GM19455 (cell line): ENCODE measurements at regions not wholly inside any gene's neighbourhood (a gene's known extent, or its start where the extent isn't known, plus 50 kb on each side); places are given as distances from the start of the nearest gene placed in this dataset.

ENCODE experiments used
- ATAC-seq: cut with Tn5 transposase; IDR thresholded peaks from one replicate; pipeline ENCODE4 v1.9.1; 2021; ENCODE audit not compliant: unreplicated experiment

GRCh38 chr6:63371104-63371715, 51.4 kb upstream of the LGSN start:
- ATAC-seq, result no peak

DNA sequence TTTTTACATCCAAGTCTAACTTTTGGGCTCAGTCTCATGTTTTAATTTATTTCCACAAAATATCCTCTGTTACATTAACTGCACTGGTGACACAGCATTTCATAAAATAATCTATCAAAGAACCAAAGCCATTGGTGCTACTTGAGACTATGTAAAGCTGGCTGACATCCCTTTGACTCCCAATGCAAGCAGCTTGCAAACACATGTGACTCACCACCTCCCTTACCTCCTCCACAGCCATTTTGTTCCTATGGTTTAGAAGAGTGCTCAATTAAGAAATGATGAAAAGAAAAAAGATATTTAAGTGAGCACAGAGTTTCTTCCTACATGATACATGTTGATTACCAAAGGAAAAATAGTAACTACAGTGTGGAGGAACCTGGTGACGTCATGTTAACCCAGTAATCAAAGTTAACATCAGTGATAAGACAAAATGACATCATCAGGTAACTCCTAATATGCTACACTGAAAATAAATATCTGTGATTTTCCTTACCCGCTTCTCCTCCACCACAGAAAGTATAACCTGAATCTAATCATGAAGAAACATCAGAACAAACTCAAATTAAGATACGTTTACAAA, 53.3 kb upstream of the LGSN start:
- no peak for ATAC-seq

GRCh38 chr6:63389191-63389844, 69.5 kb upstream of the LGSN start:
- ATAC-seq, result peak; percentile 56

DNA sequence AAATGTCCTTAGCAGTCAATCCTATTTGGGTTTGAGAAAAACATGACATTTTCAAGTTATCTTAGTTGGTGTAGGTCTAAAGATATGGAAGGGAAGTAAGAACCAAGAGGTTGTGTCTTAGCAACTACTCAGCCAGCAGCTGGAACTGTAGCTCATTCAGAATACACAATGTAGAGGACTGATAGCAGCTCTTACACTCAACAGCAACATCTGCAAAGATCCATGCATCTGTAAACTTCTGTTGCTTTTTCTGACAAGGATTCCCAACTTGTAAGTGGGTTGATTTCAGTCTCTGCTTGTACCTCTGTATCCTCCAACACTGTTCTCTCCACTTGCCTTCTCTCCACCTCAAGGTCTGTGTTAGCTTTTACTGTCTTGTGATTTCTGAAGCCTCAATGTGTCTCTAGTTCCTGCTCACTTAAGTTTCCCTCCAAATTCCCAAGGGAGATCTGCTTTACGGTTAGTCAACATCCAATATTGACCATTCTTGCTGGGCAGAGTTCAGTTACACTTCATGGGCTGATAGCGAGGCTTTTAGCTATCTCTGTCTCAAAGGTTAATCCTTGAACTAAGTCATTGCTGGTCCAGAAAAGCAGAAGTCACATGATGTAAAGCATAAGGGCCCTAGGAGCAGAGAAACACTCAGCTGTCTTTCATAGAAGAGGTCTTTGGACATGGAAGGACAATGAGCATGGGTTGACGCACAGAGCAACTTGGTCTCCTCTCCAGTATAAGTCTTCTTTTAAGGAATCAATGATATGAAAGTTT, 71.6 kb upstream of the LGSN start:
- no peak for ATAC-seq

GRCh38 chr6:63392092-63392724, 72.4 kb upstream of the LGSN start:
- ATAC-seq, result no peak

GRCh38 chr6:63394656-63395308, 75.0 kb upstream of the LGSN start:
- no peak for ATAC-seq

DNA sequence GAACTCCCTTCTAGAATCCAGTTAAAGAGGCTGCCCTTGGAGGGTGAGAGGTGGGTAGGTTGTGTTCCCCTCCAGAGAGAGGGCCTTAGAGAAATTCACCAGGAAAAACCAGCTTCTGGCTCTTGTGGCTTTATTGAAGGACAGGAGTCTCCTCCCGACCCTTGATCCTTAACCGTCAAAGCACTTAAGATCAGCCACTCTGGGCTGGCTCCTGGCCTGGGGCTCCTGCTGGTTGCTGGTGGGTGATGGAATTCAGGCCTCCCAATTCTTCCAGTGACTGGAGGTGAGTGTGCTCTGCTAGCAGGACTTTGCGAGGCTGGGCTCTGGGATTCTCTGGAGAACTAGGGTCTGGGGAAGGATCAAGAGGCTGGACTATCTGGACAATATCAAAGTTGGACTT, 75.6 kb upstream of the LGSN start:
- no peak for ATAC-seq

GRCh38 chr6:63403725-63404124, 83.9 kb upstream of the LGSN start:
- ATAC-seq, result no peak

GRCh38 chr6:63410435-63411426, 90.9 kb upstream of the LGSN start:
- ATAC-seq, result no peak

DNA sequence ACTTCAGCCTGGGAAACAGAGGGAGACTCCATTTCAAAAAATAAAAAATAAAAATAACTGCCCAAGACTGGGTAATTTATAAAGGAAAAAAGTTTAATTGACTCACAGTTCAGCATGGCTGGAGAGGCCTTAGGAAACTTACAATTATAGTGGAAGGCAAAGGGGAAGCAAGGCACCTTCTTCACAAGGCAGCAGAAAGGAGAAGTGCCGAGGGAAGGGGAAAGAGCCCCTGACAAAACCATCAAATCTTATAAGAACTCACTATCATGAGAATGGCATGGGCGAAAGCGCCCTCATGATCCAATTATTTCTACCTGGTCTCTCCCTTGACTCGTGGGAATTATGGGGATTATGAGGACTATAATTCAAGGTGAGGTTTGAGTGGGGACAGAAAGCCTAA, 95.5 kb upstream of the LGSN start:
- ATAC-seq, result no peak

DNA sequence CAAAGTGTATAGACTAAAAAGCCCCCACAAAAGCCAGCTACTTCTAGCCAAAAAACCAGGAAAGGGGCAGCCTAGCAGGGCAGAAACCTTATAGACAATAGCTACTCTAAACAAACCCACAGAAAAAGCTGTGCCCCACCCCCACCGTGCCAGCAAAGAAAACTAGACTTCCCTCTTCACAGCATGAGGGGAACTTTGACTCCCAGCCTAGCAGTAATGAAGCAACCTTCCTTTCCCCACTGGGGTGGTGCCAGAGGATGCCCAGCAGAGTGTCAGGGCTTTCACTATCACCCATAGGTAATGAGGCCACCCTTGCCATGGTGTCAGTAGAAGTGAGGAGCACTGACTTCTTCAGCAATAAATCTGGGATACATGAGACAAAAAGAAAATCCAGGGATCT, 99.0 kb upstream of the LGSN start:
- no peak for ATAC-seq

GRCh38 chr6:63424636-63425035, 104.9 kb upstream of the LGSN start:
- ATAC-seq, result no peak

DNA sequence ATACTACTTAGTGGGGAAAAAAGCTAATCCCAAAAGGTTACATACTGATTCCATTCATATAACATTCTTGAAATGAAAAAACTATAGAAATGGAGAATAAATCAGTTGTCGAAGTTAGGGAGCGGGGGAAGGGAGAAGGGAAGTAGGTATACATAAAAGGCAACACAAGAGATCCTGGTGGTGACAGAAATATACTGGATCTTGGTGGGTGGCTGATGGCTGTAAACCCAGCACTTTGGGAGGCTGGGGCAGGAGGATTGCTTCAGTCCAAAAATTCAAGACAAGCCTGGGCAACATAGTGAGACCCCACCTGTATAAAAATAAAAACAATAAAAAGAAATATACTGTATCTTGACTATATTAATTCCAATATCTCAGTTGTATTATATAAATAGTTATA, 105.7 kb upstream of the LGSN start:
- ATAC-seq, result no peak

DNA sequence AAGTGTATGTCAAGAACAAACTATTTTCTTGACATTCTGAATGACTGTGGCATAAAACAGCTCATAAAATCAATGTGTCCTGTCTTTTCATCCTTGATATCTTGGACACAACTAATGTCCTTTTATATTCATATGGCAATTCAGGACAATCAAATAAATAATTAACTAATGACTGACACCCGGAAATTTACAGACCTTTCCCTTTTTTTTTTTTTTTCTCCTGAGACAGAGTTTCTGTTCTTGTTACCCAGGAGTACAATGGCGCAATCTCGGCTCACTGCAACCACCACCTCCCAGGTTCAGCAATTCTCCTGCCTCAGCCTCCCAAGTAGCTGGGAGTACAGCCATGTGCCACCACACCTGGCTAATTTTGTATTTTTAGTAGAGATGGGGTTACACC, 107.1 kb upstream of the LGSN start:
- ATAC-seq, result no peak

DNA sequence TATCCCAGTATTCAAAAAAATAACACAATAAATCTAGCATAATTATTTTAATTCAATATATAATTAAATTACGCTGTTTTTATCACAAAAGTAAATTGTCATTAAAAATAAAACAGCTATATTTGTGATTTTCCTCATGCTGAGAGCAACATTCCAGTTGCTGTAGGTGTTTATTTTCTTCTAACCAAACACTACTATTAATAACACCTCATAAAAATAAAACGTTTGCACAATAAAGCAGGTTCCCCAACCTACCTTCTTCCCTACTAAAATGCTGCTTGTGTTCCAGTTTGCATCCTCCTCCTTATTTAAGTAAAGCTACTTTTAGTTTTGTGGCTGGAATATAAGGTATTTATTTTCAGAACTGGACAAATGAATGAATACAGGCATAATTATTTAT, 108.2 kb upstream of the LGSN start:
- no peak for ATAC-seq

- no peak for ATAC-seq
Observed at GRCh38 chr6:63430985-63431519, 111.3 kb upstream of the LGSN start.

DNA sequence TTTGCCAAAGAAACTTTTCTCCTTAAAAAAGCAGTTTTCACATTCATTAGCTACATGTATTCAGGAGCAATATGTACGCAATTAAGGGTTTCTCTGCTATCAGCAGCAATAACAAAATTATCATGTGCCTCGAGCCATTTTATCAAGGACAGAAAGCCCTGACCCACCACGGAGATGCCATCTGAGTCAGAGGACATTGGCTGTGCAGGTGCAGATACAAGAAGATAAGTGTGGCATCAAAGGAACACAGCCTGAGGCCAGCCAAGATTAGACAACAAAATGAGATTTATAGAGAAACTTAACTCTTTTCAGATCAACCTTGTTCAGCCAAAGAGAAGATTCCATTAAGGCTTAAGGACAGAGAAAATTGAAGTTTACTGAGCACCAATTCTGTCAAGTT, 115.2 kb upstream of the LGSN start:
- no peak for ATAC-seq

- no peak for ATAC-seq
Observed at GRCh38 chr6:63436356-63436755, 116.6 kb upstream of the LGSN start.

- no peak for ATAC-seq
Observed at GRCh38 chr6:63437058-63437457, 117.3 kb upstream of the LGSN start.

DNA sequence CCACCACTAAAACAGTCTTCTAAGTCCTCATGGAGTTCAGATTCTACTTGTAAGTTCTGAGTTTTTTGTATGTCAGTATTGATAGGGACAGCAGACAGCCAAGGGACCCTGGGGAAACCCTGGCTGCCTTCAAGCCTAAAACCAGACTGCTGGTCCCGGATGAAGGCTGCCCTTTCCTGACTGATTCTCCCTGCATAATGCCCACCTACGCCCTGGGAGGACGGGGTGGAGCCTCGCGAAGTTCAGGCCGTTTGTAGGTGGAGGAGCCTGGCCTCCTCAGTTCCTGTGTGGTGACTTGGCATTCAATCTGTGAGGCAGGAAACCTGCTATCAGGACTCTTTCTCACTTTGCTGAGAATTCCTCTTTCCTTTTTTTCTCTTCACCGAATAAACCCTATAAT, 120.3 kb upstream of the LGSN start:
- ATAC-seq, result no peak
